Testis (tissue), 2 donors: ENCODE measurements at regions not wholly inside any gene's neighbourhood (a gene's known extent, or its start where the extent isn't known, plus 50 kb on each side); places are given as distances from the start of the nearest gene placed in this dataset.

ENCODE experiments used
- POLR2A ChIP-seq: fragments of 450-650 bp; IDR thresholded peaks from one replicate; pipeline ENCODE4 v1.6.1; 2017; ENCODE audit warnings: antibody characterized with exemption, mild to moderate bottlenecking, moderate library complexity
- TF ChIP-seq, protein P1 (sequence below), 3 experiments: fragments of 450-650 bp in 2 of 3; fragments of 200-600 bp in 1 of 3; sonication (generic) in 1 of 3; IDR thresholded peaks; one replicate each; pipeline ENCODE4 v1.5.1; 2016 to 2019; ENCODE audit warnings: antibody characterized with exemption in 3 of 3, mild to moderate bottlenecking in 2 of 3, moderate library complexity in 1 of 3

DNA sequence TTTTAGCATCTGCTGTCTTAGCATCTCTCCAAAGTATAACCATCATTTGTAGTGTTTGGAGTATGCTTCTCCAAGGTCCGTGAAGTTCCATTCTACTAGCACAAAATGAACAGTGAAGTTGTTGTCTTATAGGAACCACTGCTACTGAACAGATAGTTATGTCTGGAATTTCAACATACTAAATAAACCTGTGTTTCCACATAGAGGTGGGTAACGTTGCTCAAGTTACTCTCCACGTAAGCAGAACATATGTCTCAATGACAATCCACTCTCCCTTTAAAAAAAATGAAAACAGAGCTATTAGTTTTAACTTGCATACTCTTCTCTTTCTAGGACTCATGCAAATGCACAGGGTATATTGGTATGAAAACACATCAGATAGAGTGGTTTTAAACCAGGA lies 184.3 kb upstream of the TRPC4 start:
- TF ChIP-seq, protein P1, sequence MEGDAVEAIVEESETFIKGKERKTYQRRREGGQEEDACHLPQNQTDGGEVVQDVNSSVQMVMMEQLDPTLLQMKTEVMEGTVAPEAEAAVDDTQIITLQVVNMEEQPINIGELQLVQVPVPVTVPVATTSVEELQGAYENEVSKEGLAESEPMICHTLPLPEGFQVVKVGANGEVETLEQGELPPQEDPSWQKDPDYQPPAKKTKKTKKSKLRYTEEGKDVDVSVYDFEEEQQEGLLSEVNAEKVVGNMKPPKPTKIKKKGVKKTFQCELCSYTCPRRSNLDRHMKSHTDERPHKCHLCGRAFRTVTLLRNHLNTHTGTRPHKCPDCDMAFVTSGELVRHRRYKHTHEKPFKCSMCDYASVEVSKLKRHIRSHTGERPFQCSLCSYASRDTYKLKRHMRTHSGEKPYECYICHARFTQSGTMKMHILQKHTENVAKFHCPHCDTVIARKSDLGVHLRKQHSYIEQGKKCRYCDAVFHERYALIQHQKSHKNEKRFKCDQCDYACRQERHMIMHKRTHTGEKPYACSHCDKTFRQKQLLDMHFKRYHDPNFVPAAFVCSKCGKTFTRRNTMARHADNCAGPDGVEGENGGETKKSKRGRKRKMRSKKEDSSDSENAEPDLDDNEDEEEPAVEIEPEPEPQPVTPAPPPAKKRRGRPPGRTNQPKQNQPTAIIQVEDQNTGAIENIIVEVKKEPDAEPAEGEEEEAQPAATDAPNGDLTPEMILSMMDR (IDR thresholded peaks at IDR 0.05): no peak
- no peak for TF ChIP-seq POLR2A
